ENCODE measurements at regions not wholly inside any gene's neighbourhood (a gene's known extent, or its start where the extent isn't known, plus 50 kb on each side); places are given as distances from the start of the nearest gene placed in this dataset.
A peak's percentile ranks its signal among the peaks of the same experiment; 100 is the strongest.
"Not testable (repeated sequence)": the region's sequence is repeated elsewhere in the genome, so short reads cannot be mapped to it uniquely, and the experiment has no call there.

- peak overlapping the region; percentile 58 for H2AFZ ChIP-seq (ENCODE audit: low read length, unreplicated experiment)
- H3K36me3 ChIP-seq (ENCODE audit: insufficient read depth, low read length), result no peaks in the 10 kb centered on the region
- H3K4me1 ChIP-seq (ENCODE audit: control insufficient read depth, insufficient read depth, low read length, unreplicated experiment), result peaks cover 46% of the 10 kb centered on the region
- peak overlapping the region; percentile 90 for H3K27ac ChIP-seq (ENCODE audit: low read depth, low read length)
- no peaks in the 10 kb centered on the region for H3K27me3 ChIP-seq (ENCODE audit: insufficient read depth, low read length)
- no peaks in the 10 kb centered on the region for H3K79me2 ChIP-seq (ENCODE audit: control insufficient read depth, insufficient read depth, low read length, unreplicated experiment)
- H3K4me3 ChIP-seq (ENCODE audit: low read depth, low read length), result peak overlapping the region; percentile 44
Observed at GRCh38 chr6:84892671-84893070, 128.3 kb upstream of the TBX18 start.

GRCh38 chr6:84882768-84883766 is 118.7 kb upstream of the TBX18 start:
- peaks cover 23% of the 10 kb centered on the region for H3K4me1 ChIP-seq (ENCODE audit: control insufficient read depth, insufficient read depth, low read length, unreplicated experiment)
- no peaks in the 10 kb centered on the region for H3K79me2 ChIP-seq (ENCODE audit: control insufficient read depth, insufficient read depth, low read length, unreplicated experiment)
- H3K36me3 ChIP-seq (ENCODE audit: insufficient read depth, low read length), result no peaks in the 10 kb centered on the region
- H3K27ac ChIP-seq (ENCODE audit: low read depth, low read length), result no peak overlapping the region
- H3K27me3 ChIP-seq (ENCODE audit: insufficient read depth, low read length), result no peaks in the 10 kb centered on the region
- H3K4me3 ChIP-seq (ENCODE audit: low read depth, low read length), result 0 out of 2 replicates have a peak overlapping the region, but pooled peaks have one; percentile 7
- no peak overlapping the region for H2AFZ ChIP-seq (ENCODE audit: low read length, unreplicated experiment)

- H3K4me3 ChIP-seq (ENCODE audit: low read depth, low read length); H3K27ac ChIP-seq (ENCODE audit: low read depth, low read length); H3K27me3 ChIP-seq (ENCODE audit: insufficient read depth, low read length); H2AFZ ChIP-seq (ENCODE audit: low read length, unreplicated experiment); H3K79me2 ChIP-seq (ENCODE audit: control insufficient read depth, insufficient read depth, low read length, unreplicated experiment); H3K36me3 ChIP-seq (ENCODE audit: insufficient read depth, low read length): not testable (repeated sequence)
- H3K4me1 ChIP-seq (ENCODE audit: control insufficient read depth, insufficient read depth, low read length, unreplicated experiment), result peaks cover 22% of the 10 kb centered on the region
Observed at GRCh38 chr6:84879385-84879784, 115.0 kb upstream of the TBX18 start.

GRCh38 chr6:84877515-84878210 is 113.3 kb upstream of the TBX18 start:
- Histone ChIP-seq H3K4me1 (ENCODE audit: control insufficient read depth, insufficient read depth, low read length, unreplicated experiment) (peaks cover 16% of the 10 kb centered on the region), H3K4me3 (ENCODE audit: low read depth, low read length) (no peak overlapping the region), H3K27me3 (ENCODE audit: insufficient read depth, low read length) (no peaks in the 10 kb centered on the region), H3K27ac (ENCODE audit: low read depth, low read length) (no peak overlapping the region), H3K36me3 (ENCODE audit: insufficient read depth, low read length) (no peaks in the 10 kb centered on the region), H3K79me2 (ENCODE audit: control insufficient read depth, insufficient read depth, low read length, unreplicated experiment) (no peaks in the 10 kb centered on the region), H2AFZ (ENCODE audit: low read length, unreplicated experiment) (no peak overlapping the region)

- Histone ChIP-seq H3K4me1 (ENCODE audit: control insufficient read depth, insufficient read depth, low read length, unreplicated experiment) (peaks cover 14% of the 10 kb centered on the region), H3K27me3 (ENCODE audit: insufficient read depth, low read length) (no peaks in the 10 kb centered on the region), H3K36me3 (ENCODE audit: insufficient read depth, low read length) (no peaks in the 10 kb centered on the region), H3K27ac (ENCODE audit: low read depth, low read length) (no peak overlapping the region), H3K79me2 (ENCODE audit: control insufficient read depth, insufficient read depth, low read length, unreplicated experiment) (no peaks in the 10 kb centered on the region), H2AFZ (ENCODE audit: low read length, unreplicated experiment) (no peak overlapping the region), H3K4me3 (ENCODE audit: low read depth, low read length) (no peak overlapping the region)
Observed at GRCh38 chr6:84876723-84877514, 112.5 kb upstream of the TBX18 start.

- no peaks in the 10 kb centered on the region for H3K27me3 ChIP-seq (ENCODE audit: insufficient read depth, low read length)
- H2AFZ ChIP-seq (ENCODE audit: low read length, unreplicated experiment), result no peak overlapping the region
- peak overlapping the region; percentile 25 for H3K27ac ChIP-seq (ENCODE audit: low read depth, low read length)
- H3K79me2 ChIP-seq (ENCODE audit: control insufficient read depth, insufficient read depth, low read length, unreplicated experiment), result no peaks in the 10 kb centered on the region
- H3K4me3 ChIP-seq (ENCODE audit: low read depth, low read length), result no peak overlapping the region
- no peaks in the 10 kb centered on the region for H3K36me3 ChIP-seq (ENCODE audit: insufficient read depth, low read length)
- peaks cover 16% of the 10 kb centered on the region for H3K4me1 ChIP-seq (ENCODE audit: control insufficient read depth, insufficient read depth, low read length, unreplicated experiment)
Observed at GRCh38 chr6:84872996-84873723, 108.8 kb upstream of the TBX18 start.

- no peaks in the 10 kb centered on the region for H3K36me3 ChIP-seq (ENCODE audit: insufficient read depth, low read length)
- peaks cover 28% of the 10 kb centered on the region for H3K4me1 ChIP-seq (ENCODE audit: control insufficient read depth, insufficient read depth, low read length, unreplicated experiment)
- H3K4me3 ChIP-seq (ENCODE audit: low read depth, low read length), result no peak overlapping the region
- H2AFZ ChIP-seq (ENCODE audit: low read length, unreplicated experiment), result no peak overlapping the region
- H3K27ac ChIP-seq (ENCODE audit: low read depth, low read length), result no peak overlapping the region
- H3K79me2 ChIP-seq (ENCODE audit: control insufficient read depth, insufficient read depth, low read length, unreplicated experiment), result no peaks in the 10 kb centered on the region
- no peaks in the 10 kb centered on the region for H3K27me3 ChIP-seq (ENCODE audit: insufficient read depth, low read length)
Observed at GRCh38 chr6:84871925-84872324, 107.5 kb upstream of the TBX18 start.

GRCh38 chr6:84870672-84871071 is 106.3 kb upstream of the TBX18 start:
- no peak overlapping the region for H3K4me3 ChIP-seq (ENCODE audit: low read depth, low read length)
- no peaks in the 10 kb centered on the region for H3K27me3 ChIP-seq (ENCODE audit: insufficient read depth, low read length)
- no peaks in the 10 kb centered on the region for H3K36me3 ChIP-seq (ENCODE audit: insufficient read depth, low read length)
- H3K4me1 ChIP-seq (ENCODE audit: control insufficient read depth, insufficient read depth, low read length, unreplicated experiment), result peaks cover 36% of the 10 kb centered on the region
- H3K27ac ChIP-seq (ENCODE audit: low read depth, low read length), result no peak overlapping the region
- H3K79me2 ChIP-seq (ENCODE audit: control insufficient read depth, insufficient read depth, low read length, unreplicated experiment), result no peaks in the 10 kb centered on the region
- H2AFZ ChIP-seq (ENCODE audit: low read length, unreplicated experiment), result no peak overlapping the region

- Histone ChIP-seq H3K27me3 (ENCODE audit: insufficient read depth, low read length) (no peaks in the 10 kb centered on the region), H3K4me3 (ENCODE audit: low read depth, low read length) (no peak overlapping the region), H3K27ac (ENCODE audit: low read depth, low read length) (peak overlapping the region; percentile 40; the same call in 1 of the 2 replicates), H3K36me3 (ENCODE audit: insufficient read depth, low read length) (no peaks in the 10 kb centered on the region), H2AFZ (ENCODE audit: low read length, unreplicated experiment) (no peak overlapping the region), H3K79me2 (ENCODE audit: control insufficient read depth, insufficient read depth, low read length, unreplicated experiment) (no peaks in the 10 kb centered on the region), H3K4me1 (ENCODE audit: control insufficient read depth, insufficient read depth, low read length, unreplicated experiment) (peaks cover 33% of the 10 kb centered on the region)
Observed at GRCh38 chr6:84868149-84868548, 103.8 kb upstream of the TBX18 start.

GRCh38 chr6:84867521-84867920 is 103.1 kb upstream of the TBX18 start:
- Histone ChIP-seq H3K27ac (ENCODE audit: low read depth, low read length) (peak overlapping the region; percentile 40), H3K4me3 (ENCODE audit: low read depth, low read length) (peak overlapping the region; percentile 5; the same call in 1 of the 2 replicates), H2AFZ (ENCODE audit: low read length, unreplicated experiment) (peak overlapping the region; percentile 40), H3K27me3 (ENCODE audit: insufficient read depth, low read length) (no peaks in the 10 kb centered on the region), H3K4me1 (ENCODE audit: control insufficient read depth, insufficient read depth, low read length, unreplicated experiment) (peaks cover 27% of the 10 kb centered on the region), H3K79me2 (ENCODE audit: control insufficient read depth, insufficient read depth, low read length, unreplicated experiment) (no peaks in the 10 kb centered on the region), H3K36me3 (ENCODE audit: insufficient read depth, low read length) (no peaks in the 10 kb centered on the region)

Data from ACC112 (cell line).